Natural killer cell treated with Interleukin-12 subunit alpha and Interleukin-12 subunit beta and Interleukin-15 and Interleukin-18, amount 100 ng/mL, for 72 hours (primary cell): ENCODE measurements at regions not wholly inside any gene's neighbourhood (a gene's known extent, or its start where the extent isn't known, plus 50 kb on each side); places are given as distances from the start of the nearest gene placed in this dataset.

Experiments used
- ATAC-seq, 2 donors: fragments of 150-1000 bp; cut with Tn5 transposase in 1 of 2; sonication (Bioruptor Pico), chemical (Tn5 transposase) in 1 of 2; 2 replicates each; pipeline ENCODE4 v1.10.0; 2021
- DNase-seq: peaks from one replicate; pipeline ENCODE4 v3.0.0; 2022; ENCODE audit warnings: low spot score
- H3K27ac Mint-ChIP-seq, 2 donors: 1 replicate in 1 of 2; 2 replicates in 1 of 2; pipeline ENCODE4 v1.8.0; 2022; ENCODE audit warnings: mixed read lengths in 2 of 2, mild to moderate bottlenecking in 1 of 2, moderate library complexity in 1 of 2
- H3K27me3 Mint-ChIP-seq, 2 donors: 1 replicate in 1 of 2; 2 replicates in 1 of 2; pipeline ENCODE4 v1.8.0; 2022; ENCODE audit warnings: mixed read lengths in 2 of 2
- H3K36me3 Mint-ChIP-seq: one replicate; pipeline ENCODE4 v1.8.0; 2022; ENCODE audit warnings: mixed read lengths
- H3K4me1 Mint-ChIP-seq, 2 donors: 1 replicate in 1 of 2; 2 replicates in 1 of 2; pipeline ENCODE4 v1.8.0; 2022; ENCODE audit warnings: low read depth in 2 of 2, mixed read lengths in 2 of 2, mild to moderate bottlenecking in 1 of 2
- H3K4me3 Mint-ChIP-seq: one replicate; pipeline ENCODE4 v1.8.0; 2022; ENCODE audit warnings: mixed read lengths
- H3K9me3 Mint-ChIP-seq: 2 replicates; pipeline ENCODE4 v1.8.0; 2022; ENCODE audit warnings: mixed read lengths

DNA sequence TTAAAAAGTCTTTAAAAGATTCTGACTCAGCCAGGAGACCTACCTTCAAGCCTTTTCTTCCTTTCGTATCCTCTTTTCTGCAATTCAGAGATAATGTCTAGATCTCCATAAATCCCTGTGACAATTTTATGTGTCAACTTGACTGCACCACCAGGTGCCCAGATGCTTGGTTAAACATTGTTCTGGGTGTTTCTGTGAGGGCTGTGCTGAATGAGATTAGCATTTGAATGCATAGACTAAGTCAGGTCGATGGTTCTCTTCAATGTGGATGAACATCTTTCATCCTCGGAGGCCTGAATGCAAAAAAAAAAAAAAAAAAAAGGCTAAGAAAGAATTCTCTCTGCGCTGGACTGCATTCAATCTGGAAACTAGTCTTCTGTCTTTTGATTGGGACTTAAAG, 1082.7 kb downstream of the NLGN4X start:
- ATAC-seq (no peak), DNase-seq (no peak)
- Mint-ChIP-seq H3K4me1 (no peaks in the 10 kb centered on the region), H3K27ac (no peak overlapping the region), H3K4me3 (no peak overlapping the region), H3K27me3 (no peaks in the 10 kb centered on the region), H3K36me3 (no peaks in the 10 kb centered on the region), H3K9me3 (peaks cover 24% of the 10 kb centered on the region)

GRCh38 chrX:5142644-5143043, 1086.0 kb downstream of the NLGN4X start:
- H3K4me1 Mint-ChIP-seq, result no peaks in the 10 kb centered on the region

DNA sequence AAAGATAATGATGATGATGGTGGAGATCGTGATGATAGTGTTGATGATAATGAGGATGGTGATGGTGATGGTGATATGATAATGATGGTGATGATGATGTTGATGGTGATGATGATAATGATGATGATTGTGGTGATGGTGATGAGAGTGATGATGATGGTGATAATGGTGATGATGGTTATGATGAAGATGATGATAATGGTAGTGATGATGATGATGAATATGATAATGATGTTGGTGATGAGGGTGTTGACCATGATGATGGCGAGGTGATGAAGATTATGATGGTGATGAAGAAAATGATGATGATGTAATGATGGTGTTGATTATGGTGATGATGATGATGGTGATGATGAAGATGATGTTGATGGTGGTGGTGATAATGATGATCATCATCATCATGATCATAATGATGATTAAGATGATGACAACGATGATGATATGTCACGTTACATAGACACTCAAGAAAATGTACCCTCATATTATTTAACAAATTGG, 1106.4 kb downstream of the NLGN4X start:
- H3K27me3 Mint-ChIP-seq, result no peaks in the 10 kb centered on the region
- H3K9me3 Mint-ChIP-seq, result no peaks in the 10 kb centered on the region
- H3K27ac Mint-ChIP-seq, result no peak overlapping the region
- H3K4me3 Mint-ChIP-seq, result no peak overlapping the region
- H3K4me1 Mint-ChIP-seq, result no peaks in the 10 kb centered on the region
- DNase-seq, result no peak
- H3K36me3 Mint-ChIP-seq, result no peaks in the 10 kb centered on the region
- ATAC-seq, result no peak

More at GRCh38 chrX:5142644-5143043, 1086.0 kb downstream of the NLGN4X start:
- H3K9me3 Mint-ChIP-seq, result peaks cover 8% of the 10 kb centered on the region
- no peak overlapping the region for H3K27ac Mint-ChIP-seq
- H3K4me3 Mint-ChIP-seq, result no peak overlapping the region
- DNase-seq (no peak), ATAC-seq (no peak)
- no peaks in the 10 kb centered on the region for H3K27me3 Mint-ChIP-seq
- no peaks in the 10 kb centered on the region for H3K36me3 Mint-ChIP-seq

- H3K4me1 Mint-ChIP-seq, result no peaks in the 10 kb centered on the region
- no peaks in the 10 kb centered on the region for H3K36me3 Mint-ChIP-seq
- H3K9me3 Mint-ChIP-seq, result peaks cover 2% of the 10 kb centered on the region
- H3K4me3 Mint-ChIP-seq, result no peak overlapping the region
- no peak for DNase-seq
- no peak for ATAC-seq
- no peaks in the 10 kb centered on the region for H3K27me3 Mint-ChIP-seq
- no peak overlapping the region for H3K27ac Mint-ChIP-seq
Observed at GRCh38 chrX:5117816-5118215, 1110.9 kb downstream of the NLGN4X start.

DNA sequence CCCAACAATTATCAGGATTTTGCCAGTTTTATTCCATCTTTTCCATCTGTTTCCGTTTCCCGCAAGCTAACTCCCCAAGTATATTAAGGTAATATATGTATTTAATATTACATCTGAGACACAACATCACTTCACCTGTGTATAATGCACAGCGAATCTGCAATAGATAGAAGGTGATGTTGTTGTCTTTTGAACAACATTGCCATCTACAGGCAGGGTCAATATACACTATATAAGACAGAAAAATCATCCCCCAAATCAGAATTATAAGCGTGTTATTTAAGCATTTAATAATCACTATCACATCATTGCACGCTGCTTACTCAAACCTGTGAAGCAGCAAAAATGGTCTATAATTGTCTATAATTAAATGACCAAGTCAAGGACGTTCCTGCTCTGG, 1115.5 kb downstream of the NLGN4X start:
- no peak for DNase-seq
- H3K9me3 Mint-ChIP-seq, result peaks cover 2% of the 10 kb centered on the region
- no peak overlapping the region for H3K27ac Mint-ChIP-seq
- no peaks in the 10 kb centered on the region for H3K36me3 Mint-ChIP-seq
- ATAC-seq, result no peak
- H3K4me3 Mint-ChIP-seq, result no peak overlapping the region
- no peaks in the 10 kb centered on the region for H3K27me3 Mint-ChIP-seq
- no peaks in the 10 kb centered on the region for H3K4me1 Mint-ChIP-seq

- ATAC-seq (no peak), DNase-seq (no peak)
- Mint-ChIP-seq H3K36me3 (no peaks in the 10 kb centered on the region), H3K27me3 (no peaks in the 10 kb centered on the region), H3K27ac (no peak overlapping the region), H3K4me3 (no peak overlapping the region), H3K4me1 (no peaks in the 10 kb centered on the region), H3K9me3 (peaks cover 27% of the 10 kb centered on the region)
Observed at GRCh38 chrX:5100004-5100403, 1128.7 kb downstream of the NLGN4X start.

DNA sequence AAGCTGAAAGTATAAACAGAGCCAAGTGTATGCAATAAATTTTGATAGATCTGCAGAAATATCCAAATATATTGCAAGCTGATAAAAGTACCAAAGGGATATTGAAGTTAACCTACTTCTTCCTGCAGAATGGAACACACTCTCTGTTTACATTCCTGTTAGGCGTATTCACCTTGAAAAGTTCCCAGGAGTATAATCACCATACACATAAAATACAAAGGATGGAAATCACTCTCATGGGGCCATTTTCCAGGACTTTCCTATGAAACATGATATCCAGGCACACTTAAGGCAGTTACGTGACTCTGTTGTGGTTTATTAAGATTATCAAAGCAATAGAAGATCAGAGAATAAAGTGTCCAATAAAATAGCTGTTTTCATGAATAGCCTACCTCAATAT, 1142.3 kb downstream of the NLGN4X start:
- H3K4me3 Mint-ChIP-seq, result no peak overlapping the region
- ATAC-seq (no peak), DNase-seq (no peak)
- no peaks in the 10 kb centered on the region for H3K36me3 Mint-ChIP-seq
- H3K9me3 Mint-ChIP-seq, result peaks cover 8% of the 10 kb centered on the region
- no peaks in the 10 kb centered on the region for H3K4me1 Mint-ChIP-seq
- H3K27me3 Mint-ChIP-seq, result no peaks in the 10 kb centered on the region
- no peak overlapping the region for H3K27ac Mint-ChIP-seq

DNA sequence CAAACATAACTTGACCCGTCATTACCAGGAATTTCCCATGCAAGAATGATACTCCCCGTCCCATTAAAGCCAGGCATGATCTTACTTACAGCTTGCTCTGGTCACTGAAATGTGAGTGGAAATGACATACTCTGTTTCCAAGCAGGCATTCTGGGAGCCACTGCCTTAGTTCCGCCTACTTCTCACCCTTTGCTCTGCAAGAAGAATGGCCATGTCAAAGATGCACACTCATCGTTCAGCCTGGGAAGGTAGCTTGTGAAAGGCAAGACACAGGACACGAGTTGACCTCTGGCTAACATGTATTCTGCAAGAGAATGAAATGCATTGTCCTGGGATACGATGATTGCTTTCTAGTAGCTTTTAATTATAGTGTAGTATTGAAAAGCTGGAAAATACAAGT, 1144.4 kb downstream of the NLGN4X start:
- no peaks in the 10 kb centered on the region for H3K36me3 Mint-ChIP-seq
- no peaks in the 10 kb centered on the region for H3K4me1 Mint-ChIP-seq
- ATAC-seq (no peak), DNase-seq (no peak)
- no peak overlapping the region for H3K4me3 Mint-ChIP-seq
- H3K27me3 Mint-ChIP-seq, result no peaks in the 10 kb centered on the region
- peaks cover 18% of the 10 kb centered on the region for H3K9me3 Mint-ChIP-seq
- H3K27ac Mint-ChIP-seq, result no peak overlapping the region

- H3K27ac Mint-ChIP-seq, result no peak overlapping the region
- ATAC-seq (no peak), DNase-seq (no peak)
- no peaks in the 10 kb centered on the region for H3K27me3 Mint-ChIP-seq
- H3K36me3 Mint-ChIP-seq, result no peaks in the 10 kb centered on the region
- H3K4me1 Mint-ChIP-seq, result no peaks in the 10 kb centered on the region
- H3K9me3 Mint-ChIP-seq, result peaks cover 18% of the 10 kb centered on the region
- no peak overlapping the region for H3K4me3 Mint-ChIP-seq
Observed at GRCh38 chrX:5082705-5083104, 1146.0 kb downstream of the NLGN4X start.

GRCh38 chrX:5080791-5081190, 1147.9 kb downstream of the NLGN4X start:
- H3K27me3 Mint-ChIP-seq, result no peaks in the 10 kb centered on the region
- no peaks in the 10 kb centered on the region for H3K4me1 Mint-ChIP-seq
- DNase-seq, result no peak
- no peak for ATAC-seq
- H3K27ac Mint-ChIP-seq, result no peak overlapping the region
- H3K4me3 Mint-ChIP-seq, result no peak overlapping the region
- peaks cover 25% of the 10 kb centered on the region for H3K9me3 Mint-ChIP-seq
- no peaks in the 10 kb centered on the region for H3K36me3 Mint-ChIP-seq

GRCh38 chrX:5068550-5068949, 1160.1 kb downstream of the NLGN4X start:
- H3K9me3 Mint-ChIP-seq, result peaks cover 14% of the 10 kb centered on the region
- no peaks in the 10 kb centered on the region for H3K36me3 Mint-ChIP-seq
- no peaks in the 10 kb centered on the region for H3K4me1 Mint-ChIP-seq
- H3K4me3 Mint-ChIP-seq, result no peak overlapping the region
- DNase-seq (no peak), ATAC-seq (no peak)
- H3K27me3 Mint-ChIP-seq, result no peaks in the 10 kb centered on the region
- no peak overlapping the region for H3K27ac Mint-ChIP-seq

DNA sequence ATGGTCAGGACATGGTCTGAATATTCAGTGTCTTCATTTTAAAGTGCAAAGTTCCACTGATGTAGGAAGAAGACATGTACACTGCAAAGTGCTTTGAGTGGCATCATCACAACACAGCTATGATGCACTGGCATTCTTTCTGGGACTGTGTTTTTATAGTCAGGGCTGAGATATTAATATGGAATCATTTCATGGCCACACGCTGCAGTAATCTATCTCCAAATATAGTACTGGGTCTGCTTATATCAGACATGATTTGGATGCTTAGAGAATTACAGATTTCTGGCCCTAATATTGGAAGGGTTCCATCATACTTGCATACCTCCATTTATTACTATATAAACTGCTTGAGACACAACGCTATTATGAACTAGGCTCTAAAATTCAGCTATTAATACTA, 1170.9 kb downstream of the NLGN4X start:
- Mint-ChIP-seq H3K36me3 (peaks cover 4% of the 10 kb centered on the region), H3K4me1 (no peaks in the 10 kb centered on the region), H3K4me3 (no peak overlapping the region), H3K27me3 (no peaks in the 10 kb centered on the region), H3K9me3 (peaks cover 15% of the 10 kb centered on the region), H3K27ac (no peak overlapping the region)
- ATAC-seq (no peak), DNase-seq (no peak)

DNA sequence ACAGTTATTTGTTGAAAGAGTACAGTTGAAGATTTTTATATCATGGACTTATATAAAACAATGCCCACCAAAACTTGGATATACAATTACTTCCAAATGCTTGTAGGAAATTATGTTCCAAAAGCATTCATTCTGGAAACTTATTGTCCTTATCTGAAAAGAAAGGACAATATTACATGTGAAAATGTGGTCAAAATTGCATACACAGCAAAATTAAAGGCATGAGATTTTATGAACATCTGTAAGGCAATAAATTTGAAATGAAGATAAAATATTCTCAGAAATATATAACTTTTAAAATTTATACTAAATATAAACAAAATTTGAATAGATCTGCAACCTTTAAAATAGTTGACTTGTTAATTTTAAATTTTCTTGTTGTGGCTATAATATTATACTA, 1173.8 kb downstream of the NLGN4X start:
- DNase-seq, result no peak
- H3K36me3 Mint-ChIP-seq, result peaks cover 4% of the 10 kb centered on the region
- no peak overlapping the region for H3K4me3 Mint-ChIP-seq
- no peaks in the 10 kb centered on the region for H3K4me1 Mint-ChIP-seq
- no peak for ATAC-seq
- H3K27me3 Mint-ChIP-seq, result no peaks in the 10 kb centered on the region
- peaks cover 13% of the 10 kb centered on the region for H3K9me3 Mint-ChIP-seq
- no peak overlapping the region for H3K27ac Mint-ChIP-seq

- peak in 1 of 2 donors; percentile 62 for ATAC-seq
- Mint-ChIP-seq H3K36me3 (peaks cover under 1% of the 10 kb centered on the region), H3K27ac (no peak overlapping the region), H3K27me3 (no peaks in the 10 kb centered on the region), H3K9me3 (peaks cover 6% of the 10 kb centered on the region), H3K4me3 (no peak overlapping the region), H3K4me1 (no peaks in the 10 kb centered on the region)
- no peak for DNase-seq
Observed at GRCh38 chrX:5051831-5052491, 1176.7 kb downstream of the NLGN4X start.

- no peak for ATAC-seq
- H3K4me1 Mint-ChIP-seq, result no peaks in the 10 kb centered on the region
- no peaks in the 10 kb centered on the region for H3K27me3 Mint-ChIP-seq
Observed at GRCh38 chrX:5042563-5042962, 1186.1 kb downstream of the NLGN4X start.

More at GRCh38 chrX:5042563-5042962, 1186.1 kb downstream of the NLGN4X start:
- Mint-ChIP-seq H3K4me3 (no peak overlapping the region), H3K27ac (no peak overlapping the region), H3K36me3 (no peaks in the 10 kb centered on the region), H3K9me3 (peaks cover 32% of the 10 kb centered on the region)
- no peak for DNase-seq
